Fibroblast of the aortic adventitia (primary cell): ENCODE measurements at regions not wholly inside any gene's neighbourhood (a gene's known extent, or its start where the extent isn't known, plus 50 kb on each side); places are given as distances from the start of the nearest gene placed in this dataset.

Source experiments
- DNase-seq: peaks from one replicate; pipeline ENCODE4 v3.0.0-alpha.2; 2010; ENCODE audit warnings: low read depth
- H3K4me3 ChIP-seq: 2 replicates; pipeline ENCODE4 v1.5.1; 2011; ENCODE audit warnings: low read depth, mild to moderate bottlenecking, control low read depth, low read length, moderate library complexity
- CTCF ChIP-seq: IDR thresholded peaks from 2 replicates; pipeline ENCODE4 v1.5.1; 2011; ENCODE audit warnings: mild to moderate bottlenecking, low read length, control low read depth, inconsistent platforms; ENCODE audit not compliant: insufficient read depth

- DNase-seq = no peak
- no peak overlapping the region for H3K4me3 ChIP-seq
- TF ChIP-seq CTCF = no peak
These were observed 724.8 kb downstream of the C12orf50 start for GRCh38 chr12:87304406-87304805.

- H3K4me3 ChIP-seq = no peak overlapping the region
- no peak for TF ChIP-seq CTCF
- no peak for DNase-seq
These were observed 725.7 kb downstream of the C12orf50 start for GRCh38 chr12:87303396-87304012.

GRCh38 chr12:87302126-87302745 is 727.0 kb downstream of the C12orf50 start:
- no peak overlapping the region for H3K4me3 ChIP-seq
- TF ChIP-seq CTCF = no peak
- DNase-seq = peak; percentile 46

- no peak for TF ChIP-seq CTCF
- DNase-seq = no peak
- no peak overlapping the region for H3K4me3 ChIP-seq
These were observed 738.7 kb downstream of the C12orf50 start for GRCh38 chr12:87290505-87290904.

- no peak for TF ChIP-seq CTCF
- H3K4me3 ChIP-seq = no peak overlapping the region
- DNase-seq = no peak
These were observed 745.3 kb downstream of the C12orf50 start for GRCh38 chr12:87283886-87284285.

- no peak for TF ChIP-seq CTCF
- DNase-seq = no peak
- no peak overlapping the region for H3K4me3 ChIP-seq
These were observed 746.1 kb downstream of the C12orf50 start for GRCh38 chr12:87283111-87283510.

- no peak for TF ChIP-seq CTCF
- no peak for DNase-seq
These were observed 748.3 kb downstream of the C12orf50 start for GRCh38 chr12:87280893-87281292.

More at GRCh38 chr12:87280893-87281292, 748.3 kb downstream of the C12orf50 start:
- no peak overlapping the region for H3K4me3 ChIP-seq
